ENCODE measurements at regions not wholly inside any gene's neighbourhood (a gene's known extent, or its start where the extent isn't known, plus 50 kb on each side); places are given as distances from the start of the nearest gene placed in this dataset.

DNA sequence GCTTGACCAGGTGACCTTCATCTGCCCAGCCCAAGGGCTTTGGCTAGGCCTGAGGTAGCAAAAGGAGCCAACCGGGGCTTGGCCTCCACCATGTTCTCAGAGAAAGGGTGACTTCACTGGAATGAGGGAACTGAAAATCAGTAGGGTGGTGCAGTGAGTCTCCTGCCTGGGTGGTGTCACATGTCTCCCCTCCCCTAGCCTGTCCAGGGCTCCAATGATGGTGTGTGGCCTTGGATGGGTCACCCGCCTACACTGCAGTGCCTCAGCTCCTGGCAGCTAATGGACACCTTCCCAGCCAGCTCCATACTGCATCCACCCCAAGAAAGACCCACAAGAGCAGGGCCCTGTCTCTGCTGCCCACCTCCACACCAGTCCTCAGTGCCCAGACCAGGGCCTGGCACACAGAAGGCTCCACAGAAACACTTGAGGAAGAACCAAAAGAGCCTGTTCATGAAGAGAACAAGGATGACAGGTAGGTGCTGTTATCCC lies 678.7 kb downstream of the MATN1 start:
- TF ChIP-seq, protein P1, sequence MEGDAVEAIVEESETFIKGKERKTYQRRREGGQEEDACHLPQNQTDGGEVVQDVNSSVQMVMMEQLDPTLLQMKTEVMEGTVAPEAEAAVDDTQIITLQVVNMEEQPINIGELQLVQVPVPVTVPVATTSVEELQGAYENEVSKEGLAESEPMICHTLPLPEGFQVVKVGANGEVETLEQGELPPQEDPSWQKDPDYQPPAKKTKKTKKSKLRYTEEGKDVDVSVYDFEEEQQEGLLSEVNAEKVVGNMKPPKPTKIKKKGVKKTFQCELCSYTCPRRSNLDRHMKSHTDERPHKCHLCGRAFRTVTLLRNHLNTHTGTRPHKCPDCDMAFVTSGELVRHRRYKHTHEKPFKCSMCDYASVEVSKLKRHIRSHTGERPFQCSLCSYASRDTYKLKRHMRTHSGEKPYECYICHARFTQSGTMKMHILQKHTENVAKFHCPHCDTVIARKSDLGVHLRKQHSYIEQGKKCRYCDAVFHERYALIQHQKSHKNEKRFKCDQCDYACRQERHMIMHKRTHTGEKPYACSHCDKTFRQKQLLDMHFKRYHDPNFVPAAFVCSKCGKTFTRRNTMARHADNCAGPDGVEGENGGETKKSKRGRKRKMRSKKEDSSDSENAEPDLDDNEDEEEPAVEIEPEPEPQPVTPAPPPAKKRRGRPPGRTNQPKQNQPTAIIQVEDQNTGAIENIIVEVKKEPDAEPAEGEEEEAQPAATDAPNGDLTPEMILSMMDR (IDR thresholded peaks at IDR 0.05; ENCODE audit: insufficient read depth, missing control alignments): no peak
- DNase-seq (ENCODE audit: insufficient read length, low spot score) (no peak), FAIRE-seq (no peak)

- DNase-seq (ENCODE audit: insufficient read length, low spot score) (no peak), FAIRE-seq (no peak)
- TF ChIP-seq, protein P1 (IDR thresholded peaks at IDR 0.05; ENCODE audit: insufficient read depth, missing control alignments): no peak
Observed at GRCh38 chr1:30043731-30044408, 679.5 kb downstream of the MATN1 start.

- TF ChIP-seq, protein P1 (IDR thresholded peaks at IDR 0.05; ENCODE audit: insufficient read depth, missing control alignments): no peak
- FAIRE-seq (no peak), DNase-seq (ENCODE audit: insufficient read length, low spot score) (no peak)
Observed at GRCh38 chr1:30043256-30043655, 680.1 kb downstream of the MATN1 start.

- TF ChIP-seq, protein P1 (IDR thresholded peaks at IDR 0.05; ENCODE audit: insufficient read depth, missing control alignments): no peak
- DNase-seq (ENCODE audit: insufficient read length, low spot score): no peak
- no peak for FAIRE-seq
Observed at GRCh38 chr1:30042438-30043147, 680.8 kb downstream of the MATN1 start.

DNA sequence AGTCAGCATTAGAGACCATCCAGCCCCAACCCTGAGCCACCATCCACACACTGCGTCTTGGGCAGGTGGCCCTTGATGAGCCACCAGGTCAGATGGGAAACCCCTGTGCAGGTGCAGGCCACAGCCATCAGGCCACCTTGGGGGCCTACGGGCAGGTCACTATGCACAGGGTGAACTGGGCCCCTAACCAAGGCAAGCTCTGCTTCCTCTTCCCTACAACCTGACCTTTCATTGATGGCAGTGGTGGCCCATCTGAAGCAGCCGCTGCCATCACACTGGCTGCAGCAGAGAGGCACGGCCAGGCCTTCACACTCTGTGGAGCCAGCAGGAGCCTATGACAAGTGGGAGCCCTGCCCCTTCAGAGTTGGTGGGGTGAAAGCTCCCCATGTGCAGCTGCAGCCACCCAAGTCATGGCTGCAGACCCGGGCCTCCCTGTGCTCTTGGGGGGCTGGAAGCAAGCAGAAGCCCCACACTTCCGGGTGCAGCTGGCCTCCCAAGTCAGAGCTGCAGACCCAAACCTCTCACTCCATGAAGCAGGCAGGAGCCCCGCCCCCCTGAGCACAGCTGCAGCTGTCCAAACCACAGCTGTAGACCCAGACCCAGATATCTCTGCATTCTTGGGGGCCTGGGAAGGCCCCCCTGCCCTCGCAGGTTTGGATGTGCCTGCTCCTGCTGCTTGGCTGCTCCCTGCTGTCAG lies 681.5 kb downstream of the MATN1 start:
- DNase-seq (ENCODE audit: insufficient read length, low spot score) (no peak), FAIRE-seq (no peak)
- TF ChIP-seq, protein P1 (IDR thresholded peaks at IDR 0.05; ENCODE audit: insufficient read depth, missing control alignments): no peak

- FAIRE-seq (no peak), DNase-seq (ENCODE audit: insufficient read length, low spot score) (no peak)
- TF ChIP-seq, protein P1 (IDR thresholded peaks at IDR 0.05; ENCODE audit: insufficient read depth, missing control alignments): no peak
Observed at GRCh38 chr1:30040081-30041019, 683.0 kb downstream of the MATN1 start.

Data from D721Med (cell line).